Cardiac muscle cell (in vitro differentiated cells and primary cell): ENCODE measurements at regions not wholly inside any gene's neighbourhood (a gene's known extent, or its start where the extent isn't known, plus 50 kb on each side); places are given as distances from the start of the nearest gene placed in this dataset.

Experiments used
- DNase-seq, 2 donors: peaks; one replicate each; pipeline versions ENCODE4 v3.0.0 to v3.0.0-alpha.2; 2010 to 2017; ENCODE audit warnings: low read depth in 1 of 2, low spot score in 1 of 2
- H3K27ac ChIP-seq: fragments of 200-600 bp; sonication (generic); 2 replicates; pipeline ENCODE4 v1.5.1; 2016
- H3K27me3 ChIP-seq: fragments of 200-600 bp; sonication (generic); 2 replicates; pipeline ENCODE4 v1.6.0; 2016; ENCODE audit warnings: control low read depth
- H3K36me3 ChIP-seq: fragments of 200-600 bp; sonication (generic); 2 replicates; pipeline ENCODE4 v1.5.1; 2016; ENCODE audit warnings: control low read depth
- H3K4me1 ChIP-seq: fragments of 200-600 bp; sonication (generic); 2 replicates; pipeline ENCODE4 v1.8.1; 2017; ENCODE audit warnings: low read depth, mild to moderate bottlenecking, mixed run types
- H3K4me3 ChIP-seq: fragments of 200-600 bp; sonication (generic); 2 replicates; pipeline ENCODE4 v1.5.1; 2016; ENCODE audit warnings: mild to moderate bottlenecking
- H3K9me3 ChIP-seq: fragments of 200-600 bp; sonication (generic); 2 replicates; pipeline ENCODE4 v1.5.1; 2017; ENCODE audit warnings: low read depth, mild to moderate bottlenecking, control low read depth
- TF ChIP-seq, protein P1 (sequence below): IDR thresholded peaks from 2 replicates; pipeline ENCODE4 v1.5.1; 2012; ENCODE audit warnings: low read depth, mild to moderate bottlenecking, low read length

GRCh38 chr10:61100887-61101286 is 156.9 kb upstream of the RHOBTB1 start:
- TF ChIP-seq, protein P1, sequence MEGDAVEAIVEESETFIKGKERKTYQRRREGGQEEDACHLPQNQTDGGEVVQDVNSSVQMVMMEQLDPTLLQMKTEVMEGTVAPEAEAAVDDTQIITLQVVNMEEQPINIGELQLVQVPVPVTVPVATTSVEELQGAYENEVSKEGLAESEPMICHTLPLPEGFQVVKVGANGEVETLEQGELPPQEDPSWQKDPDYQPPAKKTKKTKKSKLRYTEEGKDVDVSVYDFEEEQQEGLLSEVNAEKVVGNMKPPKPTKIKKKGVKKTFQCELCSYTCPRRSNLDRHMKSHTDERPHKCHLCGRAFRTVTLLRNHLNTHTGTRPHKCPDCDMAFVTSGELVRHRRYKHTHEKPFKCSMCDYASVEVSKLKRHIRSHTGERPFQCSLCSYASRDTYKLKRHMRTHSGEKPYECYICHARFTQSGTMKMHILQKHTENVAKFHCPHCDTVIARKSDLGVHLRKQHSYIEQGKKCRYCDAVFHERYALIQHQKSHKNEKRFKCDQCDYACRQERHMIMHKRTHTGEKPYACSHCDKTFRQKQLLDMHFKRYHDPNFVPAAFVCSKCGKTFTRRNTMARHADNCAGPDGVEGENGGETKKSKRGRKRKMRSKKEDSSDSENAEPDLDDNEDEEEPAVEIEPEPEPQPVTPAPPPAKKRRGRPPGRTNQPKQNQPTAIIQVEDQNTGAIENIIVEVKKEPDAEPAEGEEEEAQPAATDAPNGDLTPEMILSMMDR, result no peak
- Histone ChIP-seq H3K27me3 (no peaks in the 10 kb centered on the region), H3K27ac (no peak overlapping the region), H3K9me3 (no peaks in the 10 kb centered on the region), H3K36me3 (no peaks in the 10 kb centered on the region), H3K4me1 (no peaks in the 10 kb centered on the region), H3K4me3 (no peak overlapping the region)
- no peak for DNase-seq

DNA sequence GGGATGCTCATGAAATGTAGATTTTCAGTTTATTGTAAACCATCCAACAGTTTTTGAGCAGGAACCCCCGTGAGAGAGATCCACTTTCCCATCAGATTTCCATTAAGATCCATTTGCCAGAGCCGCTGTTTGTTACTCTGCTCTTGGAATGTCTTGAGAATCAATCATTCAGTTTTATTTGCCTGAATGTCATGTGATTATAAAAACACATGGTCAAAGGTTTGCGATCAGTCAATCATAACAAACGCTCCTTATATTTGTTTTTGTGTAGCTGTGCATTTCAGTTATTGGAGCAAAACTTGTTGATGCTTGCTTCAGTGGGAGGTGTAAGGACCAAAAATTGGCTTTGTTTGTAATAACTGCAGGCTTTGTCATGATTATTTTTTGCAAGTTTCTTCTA is 155.8 kb upstream of the RHOBTB1 start:
- TF ChIP-seq, protein P1, result no peak
- Histone ChIP-seq H3K36me3 (no peaks in the 10 kb centered on the region), H3K27ac (no peak overlapping the region), H3K4me1 (no peaks in the 10 kb centered on the region), H3K4me3 (no peak overlapping the region), H3K27me3 (no peaks in the 10 kb centered on the region), H3K9me3 (no peaks in the 10 kb centered on the region)
- DNase-seq, result no peak

DNA sequence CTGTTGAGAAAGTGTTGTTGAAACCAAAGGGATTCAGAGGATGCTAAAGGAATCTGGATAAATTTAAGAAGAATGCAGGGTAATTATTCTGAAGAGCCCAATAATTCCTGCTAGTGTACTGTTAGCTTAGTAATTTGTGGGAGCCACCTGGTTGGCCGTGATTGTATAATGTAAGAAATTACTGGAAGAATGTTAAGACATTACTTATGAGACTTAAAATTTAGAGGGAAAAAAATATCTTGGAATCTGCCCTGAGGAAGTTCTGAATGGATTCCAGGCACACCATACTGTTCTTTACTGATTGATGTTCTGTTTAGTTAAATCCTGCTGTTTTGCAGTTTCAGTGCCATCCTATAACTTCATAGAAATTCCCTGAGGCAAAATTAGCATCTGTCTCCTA is 155.0 kb upstream of the RHOBTB1 start:
- Histone ChIP-seq H3K36me3 (no peaks in the 10 kb centered on the region), H3K4me3 (no peak overlapping the region), H3K4me1 (no peaks in the 10 kb centered on the region), H3K27ac (no peak overlapping the region), H3K27me3 (no peaks in the 10 kb centered on the region), H3K9me3 (no peaks in the 10 kb centered on the region)
- TF ChIP-seq, protein P1, result no peak
- DNase-seq, result no peak

DNA sequence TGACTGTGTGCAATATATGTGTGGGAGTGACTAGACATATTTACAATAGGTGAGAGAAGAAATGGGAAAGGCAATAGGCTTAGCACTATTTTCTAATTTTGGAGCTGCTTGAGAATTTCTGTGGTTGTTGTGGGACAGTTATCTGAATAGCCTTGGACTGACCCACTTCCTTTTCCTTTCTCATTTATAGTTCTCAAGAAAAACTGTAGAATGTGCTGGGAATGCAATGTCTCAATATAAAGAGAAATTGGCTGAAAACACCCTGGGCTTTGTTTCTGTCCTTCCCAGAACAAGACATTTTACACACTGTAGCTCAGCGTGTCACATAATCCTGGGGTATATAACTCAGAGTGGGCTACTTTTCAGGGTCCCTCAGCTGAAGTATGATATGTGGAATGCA is 153.0 kb upstream of the RHOBTB1 start:
- no peaks in the 10 kb centered on the region for H3K4me1 ChIP-seq
- no peak overlapping the region for H3K4me3 ChIP-seq
- TF ChIP-seq, protein P1, result no peak
- H3K27ac ChIP-seq, result no peak overlapping the region
- H3K36me3 ChIP-seq, result no peaks in the 10 kb centered on the region
- H3K27me3 ChIP-seq, result no peaks in the 10 kb centered on the region
- peak in 1 of 2 donors; percentile 57 for DNase-seq
- no peaks in the 10 kb centered on the region for H3K9me3 ChIP-seq

DNA sequence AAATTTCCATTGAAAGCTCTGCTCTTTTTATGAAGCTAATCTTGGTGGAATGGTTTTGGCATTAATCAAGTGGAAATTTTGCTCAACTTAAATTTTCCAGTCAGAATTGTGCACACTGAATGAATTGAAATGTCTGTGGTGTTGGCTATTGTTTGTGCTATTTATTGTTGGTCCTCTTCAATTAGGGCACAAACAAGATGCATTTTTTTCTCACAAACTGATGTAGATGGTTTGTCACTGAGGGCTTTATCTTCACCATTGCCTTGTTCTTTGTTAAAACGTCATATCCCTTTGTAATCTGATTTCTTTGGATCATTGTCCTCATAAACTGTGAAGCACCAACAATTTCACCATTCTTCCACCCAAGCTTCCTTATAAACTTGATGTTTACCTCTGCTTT is 152.1 kb upstream of the RHOBTB1 start:
- no peaks in the 10 kb centered on the region for H3K36me3 ChIP-seq
- DNase-seq, result no peak
- H3K27ac ChIP-seq, result no peak overlapping the region
- no peak overlapping the region for H3K4me3 ChIP-seq
- TF ChIP-seq, protein P1, result no peak
- H3K9me3 ChIP-seq, result no peaks in the 10 kb centered on the region
- no peaks in the 10 kb centered on the region for H3K27me3 ChIP-seq
- H3K4me1 ChIP-seq, result no peaks in the 10 kb centered on the region

GRCh38 chr10:61091531-61091930 is 147.5 kb upstream of the RHOBTB1 start:
- no peak overlapping the region for H3K27ac ChIP-seq
- H3K4me3 ChIP-seq, result no peak overlapping the region
- no peaks in the 10 kb centered on the region for H3K9me3 ChIP-seq
- no peak for DNase-seq
- H3K36me3 ChIP-seq, result no peaks in the 10 kb centered on the region
- no peaks in the 10 kb centered on the region for H3K4me1 ChIP-seq
- H3K27me3 ChIP-seq, result no peaks in the 10 kb centered on the region
- TF ChIP-seq, protein P1, result no peak
